K562 (cell line): ENCODE measurements at regions not wholly inside any gene's neighbourhood (a gene's known extent, or its start where the extent isn't known, plus 50 kb on each side); places are given as distances from the start of the nearest gene placed in this dataset.

Experiments used
- ATAC-seq: fragments of 200-7000 bp; cut with Tn5 transposase; 3 replicates; pipeline ENCODE4 v1.9.1; 2020; ENCODE audit warnings: moderate library complexity
- BruUV-seq: library from RNA; stranded (reverse); fragments of 400-500 nt; replicated peaks from 2 replicates; lab custom pipeline; 2021; lab: Mats Ljungman, UMichigan
- CTCF ChIA-PET: fragments of 300-600 bp; formaldehyde crosslinking; extraction: SDS; loops from one replicate; lab custom pipeline; 2021; ENCODE audit warnings: low intra/inter-chr PET ratio; lab: Yijun Ruan, JAX
- POLR2A ChIA-PET: fragments of 300-600, 350-650 bp; sonication (Branson Sonifier 250); formaldehyde crosslinking; extraction: SDS; loops from one replicate; lab custom pipeline; 2021; ENCODE audit warnings: antibody characterized with exemption, inconsistent platforms; lab: Yijun Ruan, JAX
- DNase-seq, 4 experiments: peaks; one replicate each; pipeline versions ENCODE4 v3.0.0 to v3.0.0-alpha.2; 2011 to 2018; ENCODE audit warnings: low spot score in 3 of 4, mixed read lengths in 3 of 4; ENCODE audit errors: extremely low read depth in 1 of 4
- FAIRE-seq: peaks from 2 replicates; lab custom pipeline; 2011; peaks lifted over from hg19 to GRCh38; lab: Jason Lieb, UNC
- H2AFZ ChIP-seq: 2 replicates; pipeline ENCODE4 v1.6.0; 2011; ENCODE audit warnings: low read depth, low read length, control low read depth, inconsistent platforms
- H3K27ac ChIP-seq: fragments of 200-600 bp; 3 replicates; pipeline ENCODE4 v1.8.0; 2011; ENCODE audit warnings: low read depth, mild to moderate bottlenecking, control low read depth, inconsistent platforms, low read length, moderate library complexity, mixed read lengths; ENCODE audit errors: extremely low read depth
- H3K27me3 ChIP-seq, 2 experiments: fragments of 300-600 bp in 1 of 2; 2 replicates in 1 of 2; 3 replicates in 1 of 2; pipeline versions ENCODE4 v1.6.0 to v1.8.0; 2011; ENCODE audit warnings: inconsistent platforms in 2 of 2, low read length in 2 of 2, mild to moderate bottlenecking in 1 of 2, mixed read lengths in 1 of 2, moderate library complexity in 1 of 2; ENCODE audit not compliant: control insufficient read depth in 2 of 2, insufficient read depth in 2 of 2
- H3K36me3 ChIP-seq: fragments of 300-600 bp; 3 replicates; pipeline ENCODE4 v1.8.0; 2011; ENCODE audit warnings: mild to moderate bottlenecking, low read length, inconsistent platforms; ENCODE audit not compliant: control insufficient read depth, insufficient read depth
- H3K4me1 ChIP-seq, 2 experiments: fragments of 200-600 bp in 1 of 2; replicated peaks in 1 of 2; 2 replicates in 1 of 2; 3 replicates in 1 of 2; pipeline versions ENCODE4 v1.5.1 to v1.8.0; 2011; ENCODE audit warnings: inconsistent platforms in 2 of 2, low read length in 2 of 2, mild to moderate bottlenecking in 1 of 2, mixed read lengths in 1 of 2, moderate library complexity in 1 of 2; ENCODE audit not compliant: control insufficient read depth in 2 of 2, insufficient read depth in 2 of 2
- H3K4me2 ChIP-seq: 2 replicates; pipeline ENCODE4 v1.6.1; 2011; ENCODE audit warnings: low read length, control low read depth, inconsistent platforms, mixed read lengths; ENCODE audit not compliant: insufficient read depth
- H3K4me3 ChIP-seq: fragments of 200-600 bp; sonication (generic), shearing (Covaris generic); 2 replicates; pipeline ENCODE4 v1.5.1; 2016; ENCODE audit warnings: control low read depth, inconsistent platforms
- H3K79me2 ChIP-seq: fragments of 200-600 bp; 3 replicates; pipeline ENCODE4 v1.8.0; 2011; ENCODE audit warnings: low read length, inconsistent platforms; ENCODE audit not compliant: control insufficient read depth, insufficient read depth
- H3K9ac ChIP-seq, 2 experiments: 2 replicates each; pipeline versions ENCODE4 v1.6.0 to v1.6.1; 2011; ENCODE audit warnings: low read depth in 2 of 2, low read length in 2 of 2, control low read depth in 1 of 2, inconsistent platforms in 1 of 2, mild to moderate bottlenecking in 1 of 2, mixed read lengths in 1 of 2; ENCODE audit not compliant: insufficient read depth in 1 of 2
- H3K9me1 ChIP-seq: one replicate; pipeline ENCODE4 v1.6.0; 2011; ENCODE audit warnings: inconsistent platforms, mild to moderate bottlenecking, low read length, moderate library complexity; ENCODE audit not compliant: control insufficient read depth, insufficient read depth
- H3K9me3 ChIP-seq: replicated peaks from 2 replicates; pipeline ENCODE4 v1.5.1; 2011; ENCODE audit warnings: low read depth, low read length, inconsistent platforms; ENCODE audit not compliant: control insufficient read depth, insufficient read depth
- H4K20me1 ChIP-seq: replicated peaks from 2 replicates; pipeline ENCODE4 v1.6.1; 2011; ENCODE audit warnings: low read length, inconsistent platforms, mixed read lengths; ENCODE audit not compliant: control insufficient read depth, insufficient read depth
- E4F1 ChIP-seq: fragments of 250-450 bp; sonication (Bioruptor Pico); IDR thresholded peaks from 2 replicates; pipeline ENCODE4 v1.5.0; 2021; ENCODE audit warnings: mild to moderate bottlenecking, borderline replicate concordance
- HDAC2 ChIP-seq: fragments of 450-650 bp; IDR thresholded peaks from 2 replicates; pipeline ENCODE4 v1.6.1; 2016; ENCODE audit warnings: mild to moderate bottlenecking
- NELFE ChIP-seq: IDR thresholded peaks from 2 replicates; pipeline ENCODE4 v1.6.1; 2011; ENCODE audit warnings: mild to moderate bottlenecking; ENCODE audit not compliant: insufficient read depth, insufficient read length
- POLR3G ChIP-seq: IDR thresholded peaks from 2 replicates; pipeline ENCODE4 v1.6.1; 2011; ENCODE audit not compliant: insufficient read length, insufficient replicate concordance; ENCODE audit errors: extremely low read depth
- PRDM10 ChIP-seq: fragments of 450-650 bp; IDR thresholded peaks from 2 replicates; pipeline ENCODE4 v1.6.1; 2018; ENCODE audit not compliant: partially characterized antibody
- PTRF ChIP-seq: fragments of 450-650 bp; IDR thresholded peaks from 2 replicates; pipeline ENCODE4 v1.6.1; 2016; ENCODE audit warnings: mild to moderate bottlenecking, missing genetic modification characterization, missing compliant biosample characterization
- ZBTB5 ChIP-seq: fragments of 450-650 bp; IDR thresholded peaks from 2 replicates; pipeline ENCODE4 v1.6.1; 2017; ENCODE audit warnings: antibody characterized with exemption
- ZFP36 ChIP-seq: fragments of 150-350 bp; IDR thresholded peaks from 2 replicates; pipeline ENCODE4 v1.6.1; 2018; ENCODE audit warnings: low read length, low read depth; ENCODE audit not compliant: partially characterized antibody
- ZFP91 ChIP-seq: sonication (generic); formaldehyde crosslinking; IDR thresholded peaks from 2 replicates; pipeline ENCODE4 v1.8.0; 2022; ENCODE audit warnings: mild to moderate bottlenecking, missing genetic modification reagents
- WGBS: fragments of 100-300 bp; shearing (Covaris generic); methylation state at CpG from one replicate; pipeline ENCODE4 v1.1.6; 2016; ENCODE audit warnings: low coverage, mixed read lengths; ENCODE audit not compliant: insufficient coverage; ENCODE audit errors: missing lambda C conversion rate; 5-methylcytosine and 5-hydroxymethylcytosine counted together
- in situ Hi-C: fragments of 300-500 bp; cut with MboI; formaldehyde crosslinking; loops from 4 replicates; pipeline ENCODE4 v1.15.0; 2018; ENCODE audit warnings: inconsistent platforms, mixed read lengths
- intact Hi-C: fragments of 100-400 bp; cut with micrococcal nuclease; formaldehyde crosslinking; loops from 2 replicates; pipeline ENCODE4 v1.14.2; 2022

GRCh38 chr6:137811916-137812553 is 55.0 kb upstream of the TNFAIP3 start (continued):
- no peak for TF ChIP-seq E4F1 (CRISPR knock-in tag)
- TF ChIP-seq, all 486 proteins: peak for 10

GRCh38 chr6:137813308-137813970 is 53.6 kb upstream of the TNFAIP3 start:
- POLR2A ChIA-PET = no interaction called here
- no peak for DNase-seq
- Histone ChIP-seq H3K4me2 (no peak overlapping the region), H3K79me2 (no peaks in the 10 kb centered on the region), H2AFZ (no peak overlapping the region), H3K36me3 (no peaks in the 10 kb centered on the region), H3K4me3 (no peak overlapping the region), H4K20me1 (no peaks in the 10 kb centered on the region), H3K9me1 (no peaks in the 10 kb centered on the region), H3K9ac (no peak overlapping the region), H3K9me3 (no peaks in the 10 kb centered on the region), H3K4me1 (peaks cover 23 to 47% of the 10 kb centered on the region in 2 experiments), H3K27me3 (no peaks in the 10 kb centered on the region), H3K27ac (no peak overlapping the region)
- in situ Hi-C loops = no loop called here
- CTCF ChIA-PET = no interaction called here
- WGBS = 91% methylated on average over 4 of the region's 4 CpGs
- BruUV-seq = no TSS peak
- ATAC-seq = no peak
- intact Hi-C loops = no loop called here
- no peak for FAIRE-seq
- TF ChIP-seq PTRF = no peak
- no peak for TF ChIP-seq PRDM10
- TF ChIP-seq POLR3G = no peak
- TF ChIP-seq HDAC2 = no peak
- TF ChIP-seq NELFE = no peak
- no peak for TF ChIP-seq ZFP91
- no peak for TF ChIP-seq ZFP36
- TF ChIP-seq ZBTB5 = no peak
